Ureter (tissue), 1 donor: ENCODE measurements at regions not wholly inside any gene's neighbourhood (a gene's known extent, or its start where the extent isn't known, plus 50 kb on each side); places are given as distances from the start of the nearest gene placed in this dataset.

ENCODE experiments used
- DNase-seq: peaks from one replicate; pipeline ENCODE4 v3.0.0-alpha.2; 2020; ENCODE audit warnings: low spot score
- donor health status: DM: yes; HTN: yes; CAD: no.

- DNase-seq = no peak
These were observed 116.1 kb upstream of the SH3BP4 start for GRCh38 chr2:234835738-234836137.

GRCh38 chr2:234834228-234834923 is 117.4 kb upstream of the SH3BP4 start:
- DNase-seq = no peak

GRCh38 chr2:234830853-234831252 is 121.0 kb upstream of the SH3BP4 start:
- no peak for DNase-seq

- DNase-seq = no peak
These were observed 122.8 kb upstream of the SH3BP4 start for GRCh38 chr2:234829074-234829455.

- no peak for DNase-seq
These were observed 123.3 kb upstream of the SH3BP4 start for GRCh38 chr2:234828382-234829073.

GRCh38 chr2:234827096-234827860 is 124.5 kb upstream of the SH3BP4 start:
- DNase-seq = no peak

GRCh38 chr2:234826681-234827080 is 125.1 kb upstream of the SH3BP4 start:
- DNase-seq = no peak

- no peak for DNase-seq
These were observed 126.2 kb upstream of the SH3BP4 start for GRCh38 chr2:234825616-234826015.

GRCh38 chr2:234823877-234824376 is 127.9 kb upstream of the SH3BP4 start:
- DNase-seq = no peak

- no peak for DNase-seq
These were observed 128.5 kb upstream of the SH3BP4 start for GRCh38 chr2:234823196-234823876.

- no peak for DNase-seq
These were observed 129.8 kb upstream of the SH3BP4 start for GRCh38 chr2:234821946-234822475.

GRCh38 chr2:234818937-234819336 is 132.9 kb upstream of the SH3BP4 start:
- no peak for DNase-seq

GRCh38 chr2:234816491-234816890 is 135.3 kb upstream of the SH3BP4 start:
- DNase-seq = no peak

- no peak for DNase-seq
These were observed 135.8 kb upstream of the SH3BP4 start for GRCh38 chr2:234816056-234816455.

GRCh38 chr2:234814374-234814773 is 137.4 kb upstream of the SH3BP4 start:
- DNase-seq = no peak

- no peak for DNase-seq
These were observed 139.0 kb upstream of the SH3BP4 start for GRCh38 chr2:234812851-234813250.

- no peak for DNase-seq
These were observed 142.9 kb upstream of the SH3BP4 start for GRCh38 chr2:234808907-234809306.

- no peak for DNase-seq
These were observed 145.0 kb upstream of the SH3BP4 start for GRCh38 chr2:234806818-234807217.

- no peak for DNase-seq
These were observed 146.0 kb upstream of the SH3BP4 start for GRCh38 chr2:234805836-234806235.

GRCh38 chr2:234804704-234805103 is 147.1 kb upstream of the SH3BP4 start:
- no peak for DNase-seq

- DNase-seq = no peak
These were observed 149.0 kb upstream of the SH3BP4 start for GRCh38 chr2:234802845-234803171.
